Fibroblast of lung (primary cell): ENCODE measurements at regions not wholly inside any gene's neighbourhood (a gene's known extent, or its start where the extent isn't known, plus 50 kb on each side); places are given as distances from the start of the nearest gene placed in this dataset.
"Not testable (repeated sequence)": the region's sequence is repeated elsewhere in the genome, so short reads cannot be mapped to it uniquely, and the experiment has no call there.

Experiments used
- DNase-seq, 2 donors: peaks; one replicate each; pipeline versions ENCODE4 v3.0.0 to v3.0.0-alpha.2; 2010; ENCODE audit warnings: low read depth in 2 of 2
- H2AFZ ChIP-seq: 2 replicates; pipeline ENCODE4 v1.5.1; 2012; ENCODE audit warnings: low read length, control low read depth, inconsistent platforms
- H3K27ac ChIP-seq: 2 replicates; pipeline ENCODE4 v1.5.1; 2011; ENCODE audit warnings: low read length, control low read depth; ENCODE audit not compliant: insufficient read depth
- H3K27me3 ChIP-seq: 2 replicates; pipeline ENCODE4 v1.5.1; 2011; ENCODE audit warnings: mild to moderate bottlenecking, low read length; ENCODE audit not compliant: control insufficient read depth, insufficient read depth
- H3K36me3 ChIP-seq: 2 replicates; pipeline ENCODE4 v1.5.1; 2011; ENCODE audit warnings: low read length; ENCODE audit not compliant: control insufficient read depth, insufficient read depth
- H3K4me1 ChIP-seq: 2 replicates; pipeline ENCODE4 v1.5.1; 2011; ENCODE audit warnings: low read length; ENCODE audit not compliant: control insufficient read depth, insufficient read depth; ENCODE audit errors: extremely low read depth
- H3K4me2 ChIP-seq: 2 replicates; pipeline ENCODE4 v1.5.1; 2011; ENCODE audit warnings: low read length, control low read depth; ENCODE audit not compliant: insufficient read depth; ENCODE audit errors: extremely low read depth
- H3K4me3 ChIP-seq, 4 experiments: fragments of 200-600 bp in 1 of 4; sonication (generic) in 1 of 4; replicated peaks in 1 of 4; 2 replicates each; pipeline ENCODE4 v1.5.1; 2011 to 2016; ENCODE audit warnings: low read length in 4 of 4, low read depth in 3 of 4, mild to moderate bottlenecking in 3 of 4, control low read depth in 2 of 4, inconsistent platforms in 1 of 4, mixed read lengths in 1 of 4; ENCODE audit not compliant: insufficient read depth in 1 of 4; ENCODE audit errors: control extremely low read depth in 1 of 4
- H3K79me2 ChIP-seq: 2 replicates; pipeline ENCODE4 v1.5.1; 2012; ENCODE audit warnings: mild to moderate bottlenecking, low read length, inconsistent platforms; ENCODE audit not compliant: control insufficient read depth, insufficient read depth
- H3K9ac ChIP-seq: 2 replicates; pipeline ENCODE4 v1.5.1; 2011; ENCODE audit warnings: mild to moderate bottlenecking, low read length, control low read depth; ENCODE audit not compliant: insufficient read depth
- H3K9me3 ChIP-seq: 2 replicates; pipeline ENCODE4 v1.5.1; 2012; ENCODE audit warnings: low read depth, low read length; ENCODE audit not compliant: control insufficient read depth, insufficient read depth
- H4K20me1 ChIP-seq: 2 replicates; pipeline ENCODE4 v1.5.1; 2011; ENCODE audit warnings: low read length; ENCODE audit not compliant: control insufficient read depth, insufficient read depth; ENCODE audit errors: extremely low read depth
- CTCF ChIP-seq, 2 donors: IDR thresholded peaks in 1 of 2; conservative IDR thresholded peaks in 1 of 2; 1 replicate in 1 of 2; 2 replicates in 1 of 2; pipeline ENCODE4 v1.5.1; 2011 to 2012; ENCODE audit warnings: low read length in 2 of 2, control low read depth in 1 of 2, inconsistent platforms in 1 of 2, low read depth in 1 of 2, mild to moderate bottlenecking in 1 of 2
- EZH2 ChIP-seq: IDR thresholded peaks from 2 replicates; pipeline ENCODE4 v1.5.1; 2012; ENCODE audit warnings: low read length, control low read depth, mild to moderate bottlenecking; ENCODE audit errors: missing control alignments

- not testable (repeated sequence) for H3K4me2 ChIP-seq
These were observed 190.7 kb upstream of the VIPR2 start for GRCh38 chr7:159335181-159335926.

GRCh38 chr7:159332854-159333479, 188.3 kb upstream of the VIPR2 start:
- not testable (repeated sequence) for H3K4me3 ChIP-seq, DNase-seq, H3K27ac ChIP-seq, H2AFZ ChIP-seq, H4K20me1 ChIP-seq, H3K9me3 ChIP-seq, H3K79me2 ChIP-seq, H3K9ac ChIP-seq, H3K4me1 ChIP-seq, H3K4me2 ChIP-seq, H3K36me3 ChIP-seq, H3K27me3 ChIP-seq

More at GRCh38 chr7:159335181-159335926, 190.7 kb upstream of the VIPR2 start:
- H4K20me1 ChIP-seq, H3K4me3 ChIP-seq, H3K27ac ChIP-seq, H3K27me3 ChIP-seq, H3K36me3 ChIP-seq, H2AFZ ChIP-seq, H3K79me2 ChIP-seq, DNase-seq, H3K9me3 ChIP-seq, H3K4me1 ChIP-seq, H3K9ac ChIP-seq: not testable (repeated sequence)

GRCh38 chr7:159331462-159331861, 186.8 kb upstream of the VIPR2 start:
- Histone ChIP-seq H3K36me3 (no peaks in the 10 kb centered on the region), H4K20me1 (no peaks in the 10 kb centered on the region), H3K9ac (no peak overlapping the region), H3K4me3 (no peak overlapping the region), H3K27ac (no peak overlapping the region), H2AFZ (no peak overlapping the region), H3K4me2 (no peak overlapping the region), H3K4me1 (no peaks in the 10 kb centered on the region), H3K79me2 (no peaks in the 10 kb centered on the region), H3K27me3 (no peaks in the 10 kb centered on the region), H3K9me3 (no peaks in the 10 kb centered on the region)
- TF ChIP-seq CTCF (conservative IDR thresholded peaks at IDR 0.05 in 1 of 2, IDR thresholded peaks at IDR 0.05 in 1 of 2; ENCODE audit: low read depth in 1 of 2, low read length in 2 of 2) (no peak), EZH2 (no peak)
- DNase-seq = no peak

GRCh38 chr7:159329818-159330378, 185.2 kb upstream of the VIPR2 start:
- Histone ChIP-seq H3K79me2 (no peaks in the 10 kb centered on the region), H3K4me2 (no peak overlapping the region), H3K36me3 (no peaks in the 10 kb centered on the region), H3K9me3 (no peaks in the 10 kb centered on the region), H3K4me3 (no peak overlapping the region), H3K27ac (no peak overlapping the region), H3K9ac (no peak overlapping the region), H2AFZ (no peak overlapping the region), H3K4me1 (no peaks in the 10 kb centered on the region), H3K27me3 (no peaks in the 10 kb centered on the region), H4K20me1 (no peaks in the 10 kb centered on the region)
- no peak for DNase-seq
- no peak for TF ChIP-seq EZH2
- no peak for TF ChIP-seq CTCF (conservative IDR thresholded peaks at IDR 0.05 in 1 of 2, IDR thresholded peaks at IDR 0.05 in 1 of 2; ENCODE audit: low read depth in 1 of 2, low read length in 2 of 2)
